ENCODE measurements at regions not wholly inside any gene's neighbourhood (a gene's known extent, or its start where the extent isn't known, plus 50 kb on each side); places are given as distances from the start of the nearest gene placed in this dataset.

GRCh38 chr4:147078362-147078761, 132.7 kb upstream of the TTC29 start:
- no peak for TF ChIP-seq CTCF (IDR thresholded peaks at IDR 0.05)
- TF ChIP-seq POLR2A (IDR thresholded peaks at IDR 0.05): no peak
